ENCODE measurements at regions not wholly inside any gene's neighbourhood (a gene's known extent, or its start where the extent isn't known, plus 50 kb on each side); places are given as distances from the start of the nearest gene placed in this dataset.

DNA sequence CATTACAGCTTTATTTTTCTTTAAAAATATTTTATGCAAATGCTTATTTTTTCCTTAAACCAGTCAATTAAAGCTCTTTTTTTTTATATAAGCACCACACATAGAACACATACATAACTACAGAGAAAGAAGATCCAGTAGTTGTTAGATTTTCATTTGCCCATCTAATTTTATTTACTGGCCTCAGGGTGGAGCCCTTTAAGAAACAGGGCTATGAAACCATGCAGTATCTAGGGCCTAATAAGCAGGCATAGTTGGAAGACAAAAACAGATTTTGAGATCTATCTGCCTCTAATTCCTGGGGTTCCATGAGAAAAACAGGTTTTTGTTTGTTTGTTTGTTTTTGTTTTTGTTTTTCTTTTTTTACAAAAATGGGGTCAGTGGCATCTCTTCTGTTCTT lies 120.6 kb downstream of the BCHE start:
- Histone ChIP-seq H3K27ac (ENCODE audit: low read length) (no peak overlapping the region), H2AFZ (ENCODE audit: low read depth, low read length) (no peak overlapping the region), H3K9ac (ENCODE audit: low read length) (no peak overlapping the region), H3K4me3 (ENCODE audit: low read length) (no peak overlapping the region), H3K4me2 (ENCODE audit: low read length) (no peak overlapping the region), H3K79me2 (ENCODE audit: low read length) (no peaks in the 10 kb centered on the region), H4K20me1 (ENCODE audit: insufficient read depth, low read length) (no peaks in the 10 kb centered on the region), H3K36me3 (replicated peaks; ENCODE audit: low read depth, low read length) (no peaks in the 10 kb centered on the region), H3K4me1 (ENCODE audit: low read length) (no peaks in the 10 kb centered on the region), H3K9me3 (ENCODE audit: insufficient read depth, low read length) (no peaks in the 10 kb centered on the region), H3K27me3 (ENCODE audit: low read depth, low read length) (no peaks in the 10 kb centered on the region)
- TF ChIP-seq, protein P1, sequence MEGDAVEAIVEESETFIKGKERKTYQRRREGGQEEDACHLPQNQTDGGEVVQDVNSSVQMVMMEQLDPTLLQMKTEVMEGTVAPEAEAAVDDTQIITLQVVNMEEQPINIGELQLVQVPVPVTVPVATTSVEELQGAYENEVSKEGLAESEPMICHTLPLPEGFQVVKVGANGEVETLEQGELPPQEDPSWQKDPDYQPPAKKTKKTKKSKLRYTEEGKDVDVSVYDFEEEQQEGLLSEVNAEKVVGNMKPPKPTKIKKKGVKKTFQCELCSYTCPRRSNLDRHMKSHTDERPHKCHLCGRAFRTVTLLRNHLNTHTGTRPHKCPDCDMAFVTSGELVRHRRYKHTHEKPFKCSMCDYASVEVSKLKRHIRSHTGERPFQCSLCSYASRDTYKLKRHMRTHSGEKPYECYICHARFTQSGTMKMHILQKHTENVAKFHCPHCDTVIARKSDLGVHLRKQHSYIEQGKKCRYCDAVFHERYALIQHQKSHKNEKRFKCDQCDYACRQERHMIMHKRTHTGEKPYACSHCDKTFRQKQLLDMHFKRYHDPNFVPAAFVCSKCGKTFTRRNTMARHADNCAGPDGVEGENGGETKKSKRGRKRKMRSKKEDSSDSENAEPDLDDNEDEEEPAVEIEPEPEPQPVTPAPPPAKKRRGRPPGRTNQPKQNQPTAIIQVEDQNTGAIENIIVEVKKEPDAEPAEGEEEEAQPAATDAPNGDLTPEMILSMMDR (IDR thresholded peaks at IDR 0.05; ENCODE audit: low read depth, low read length): no peak

DNA sequence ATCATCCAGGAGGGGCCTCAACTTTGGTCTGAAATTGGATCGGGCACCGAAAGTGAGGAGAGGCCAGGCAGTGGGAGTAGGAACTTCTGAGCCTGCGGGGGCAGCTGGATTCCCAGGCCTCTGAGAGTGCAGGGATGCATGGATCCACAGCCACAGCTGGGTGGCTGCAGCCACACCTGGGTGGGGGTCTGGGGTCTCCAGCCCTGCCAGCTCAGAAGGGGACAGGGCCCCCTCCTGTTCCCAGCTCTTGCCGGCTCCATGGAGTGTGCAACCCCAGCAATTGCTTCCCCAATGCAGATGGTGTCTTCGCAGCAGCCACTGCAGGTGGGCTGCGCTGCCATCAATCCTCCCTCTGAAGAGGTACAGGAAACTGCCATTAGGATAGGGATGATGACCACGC lies 123.7 kb downstream of the BCHE start:
- Histone ChIP-seq H3K4me3 (ENCODE audit: low read length) (no peak overlapping the region), H3K9ac (ENCODE audit: low read length) (no peak overlapping the region), H3K36me3 (replicated peaks; ENCODE audit: low read depth, low read length) (no peaks in the 10 kb centered on the region), H3K4me2 (ENCODE audit: low read length) (no peak overlapping the region), H3K27ac (ENCODE audit: low read length) (no peak overlapping the region), H3K4me1 (ENCODE audit: low read length) (no peaks in the 10 kb centered on the region), H3K27me3 (ENCODE audit: low read depth, low read length) (no peaks in the 10 kb centered on the region), H3K9me3 (ENCODE audit: insufficient read depth, low read length) (no peaks in the 10 kb centered on the region), H2AFZ (ENCODE audit: low read depth, low read length) (no peak overlapping the region), H3K79me2 (ENCODE audit: low read length) (no peaks in the 10 kb centered on the region), H4K20me1 (ENCODE audit: insufficient read depth, low read length) (no peaks in the 10 kb centered on the region)
- TF ChIP-seq, protein P1 (IDR thresholded peaks at IDR 0.05; ENCODE audit: low read depth, low read length): no peak
- TF ChIP-seq EZH2phosphoT487 (IDR thresholded peaks at IDR 0.05; ENCODE audit: low read depth): no peak

DNA sequence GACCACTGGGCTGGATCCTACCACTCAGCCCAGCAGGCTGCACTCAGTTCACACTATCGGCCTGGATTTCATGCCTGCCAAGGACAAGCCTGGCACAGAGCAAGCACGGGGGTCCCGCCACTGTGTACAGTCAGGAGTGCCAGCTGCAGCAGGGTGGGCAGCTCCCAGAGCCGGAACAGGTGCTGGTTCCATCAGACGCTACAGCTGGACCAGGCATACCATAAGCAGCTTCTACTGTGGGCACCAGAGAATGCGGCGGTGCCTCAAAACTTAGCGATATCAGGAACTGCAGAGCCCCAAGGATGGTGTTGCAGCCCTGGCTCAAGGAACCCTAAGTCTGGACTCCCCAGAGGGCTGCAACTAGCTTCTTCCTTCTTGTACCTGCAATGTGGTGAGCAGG lies 124.8 kb downstream of the BCHE start:
- Histone ChIP-seq H3K79me2 (ENCODE audit: low read length) (no peaks in the 10 kb centered on the region), H4K20me1 (ENCODE audit: insufficient read depth, low read length) (no peaks in the 10 kb centered on the region), H3K9me3 (ENCODE audit: insufficient read depth, low read length) (no peaks in the 10 kb centered on the region), H2AFZ (ENCODE audit: low read depth, low read length) (no peak overlapping the region), H3K4me3 (ENCODE audit: low read length) (no peak overlapping the region), H3K4me2 (ENCODE audit: low read length) (no peak overlapping the region), H3K4me1 (ENCODE audit: low read length) (no peaks in the 10 kb centered on the region), H3K9ac (ENCODE audit: low read length) (no peak overlapping the region), H3K36me3 (replicated peaks; ENCODE audit: low read depth, low read length) (no peaks in the 10 kb centered on the region), H3K27ac (ENCODE audit: low read length) (no peak overlapping the region), H3K27me3 (ENCODE audit: low read depth, low read length) (no peaks in the 10 kb centered on the region)
- TF ChIP-seq, protein P1 (IDR thresholded peaks at IDR 0.05; ENCODE audit: low read depth, low read length): no peak
- no peak for TF ChIP-seq EZH2phosphoT487 (IDR thresholded peaks at IDR 0.05; ENCODE audit: low read depth)

DNA sequence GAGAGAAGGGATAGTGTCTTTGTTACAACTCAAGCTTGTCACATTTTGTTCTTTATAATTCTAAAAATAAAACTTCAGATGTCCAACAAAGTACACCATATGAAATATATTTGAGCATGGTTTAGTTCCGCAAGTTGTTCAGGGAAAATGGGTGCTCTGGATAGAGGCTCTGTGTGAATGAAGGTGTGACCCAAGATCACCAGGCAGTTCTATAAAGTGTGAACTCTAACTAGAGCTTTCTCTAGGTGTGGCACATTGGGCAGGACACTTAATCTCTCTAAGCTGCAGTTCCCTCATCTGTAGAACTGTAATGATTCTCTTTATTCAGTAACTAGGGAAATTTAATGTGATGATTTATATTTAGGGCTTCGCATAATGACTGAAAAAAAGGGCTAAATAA lies 139.3 kb downstream of the BCHE start:
- no peak overlapping the region for H3K4me2 ChIP-seq (ENCODE audit: low read length)
- H3K4me3 ChIP-seq (ENCODE audit: low read length): no peak overlapping the region
- no peak overlapping the region for H2AFZ ChIP-seq (ENCODE audit: low read depth, low read length)
- no peaks in the 10 kb centered on the region for H4K20me1 ChIP-seq (ENCODE audit: insufficient read depth, low read length)
- H3K79me2 ChIP-seq (ENCODE audit: low read length): no peaks in the 10 kb centered on the region
- TF ChIP-seq, protein P1 (IDR thresholded peaks at IDR 0.05; ENCODE audit: low read depth, low read length): no peak
- no peak for TF ChIP-seq EZH2phosphoT487 (IDR thresholded peaks at IDR 0.05; ENCODE audit: low read depth)
- H3K36me3 ChIP-seq (replicated peaks; ENCODE audit: low read depth, low read length): no peaks in the 10 kb centered on the region
- H3K27me3 ChIP-seq (ENCODE audit: low read depth, low read length): no peaks in the 10 kb centered on the region
- no peak overlapping the region for H3K9ac ChIP-seq (ENCODE audit: low read length)
- H3K4me1 ChIP-seq (ENCODE audit: low read length): no peaks in the 10 kb centered on the region
- H3K9me3 ChIP-seq (ENCODE audit: insufficient read depth, low read length): no peaks in the 10 kb centered on the region
- H3K27ac ChIP-seq (ENCODE audit: low read length): no peak overlapping the region

Measured in OCI-LY3 (cell line).